DOHH2 (cell line): ENCODE measurements at regions not wholly inside any gene's neighbourhood (a gene's known extent, or its start where the extent isn't known, plus 50 kb on each side); places are given as distances from the start of the nearest gene placed in this dataset.
"Not testable (repeated sequence)": the region's sequence is repeated elsewhere in the genome, so short reads cannot be mapped to it uniquely, and the experiment has no call there.

Experiments
- H3F3A ChIP-seq: fragments of 200-600 bp; sonication (generic), shearing (Covaris generic); 2 replicates; pipeline ENCODE4 v1.6.0; 2016; ENCODE audit warnings: antibody characterized with exemption, mild to moderate bottlenecking; ENCODE audit not compliant: control insufficient read depth, insufficient read depth
- H3K27ac ChIP-seq: fragments of 200-600 bp; sonication (generic); 2 replicates; pipeline ENCODE4 v1.5.1; 2014; ENCODE audit warnings: low read depth, mild to moderate bottlenecking, low read length, moderate library complexity
- H3K27me3 ChIP-seq: fragments of 200-600 bp; sonication (generic); 2 replicates; pipeline ENCODE4 v1.6.1; 2014; ENCODE audit warnings: mild to moderate bottlenecking, low read length, mixed read lengths; ENCODE audit not compliant: control insufficient read depth
- H3K36me3 ChIP-seq: fragments of 200-600 bp; sonication (generic); 2 replicates; pipeline ENCODE4 v1.6.1; 2014; ENCODE audit warnings: mild to moderate bottlenecking, low read length, moderate library complexity, mixed read lengths; ENCODE audit not compliant: control insufficient read depth
- H3K4me1 ChIP-seq: fragments of 200-600 bp; sonication (generic); 2 replicates; pipeline ENCODE4 v1.6.1; 2014; ENCODE audit warnings: mild to moderate bottlenecking, low read length, mixed read lengths; ENCODE audit not compliant: control insufficient read depth
- H3K4me2 ChIP-seq: fragments of 200-600 bp; sonication (generic); 2 replicates; pipeline ENCODE4 v1.6.0; 2014; ENCODE audit warnings: mild to moderate bottlenecking, low read length, moderate library complexity
- H3K4me3 ChIP-seq: fragments of 200-600 bp; sonication (generic); 2 replicates; pipeline ENCODE4 v1.5.1; 2014; ENCODE audit warnings: mild to moderate bottlenecking, low read length, mixed read lengths
- H3K79me2 ChIP-seq: fragments of 200-600 bp; sonication (generic); 2 replicates; pipeline ENCODE4 v1.6.1; 2014; ENCODE audit warnings: mild to moderate bottlenecking, low read length, mixed read lengths; ENCODE audit not compliant: control insufficient read depth
- H3K9me2 ChIP-seq: fragments of 200-600 bp; sonication (generic); replicated peaks from 2 replicates; pipeline ENCODE4 v1.6.1; 2014; ENCODE audit warnings: mild to moderate bottlenecking, low read length, mixed read lengths; ENCODE audit not compliant: control insufficient read depth
- H3K9me3 ChIP-seq: fragments of 200-600 bp; sonication (generic); 2 replicates; pipeline ENCODE4 v1.6.1; 2014; ENCODE audit warnings: antibody characterized with exemption, low read length, mixed read lengths; ENCODE audit not compliant: control insufficient read depth, insufficient read depth
- H4K20me1 ChIP-seq: fragments of 200-600 bp; sonication (generic); 2 replicates; pipeline ENCODE4 v1.6.0; 2014; ENCODE audit warnings: low read depth, mild to moderate bottlenecking, antibody characterized with exemption, low read length, moderate library complexity; ENCODE audit not compliant: control insufficient read depth, insufficient read depth
- CTCF ChIP-seq: fragments of 200-600 bp; sonication (generic); IDR thresholded peaks from one replicate; pipeline ENCODE4 v1.5.1; 2014; ENCODE audit warnings: antibody characterized with exemption, mild to moderate bottlenecking, low read depth, low read length; ENCODE audit not compliant: poor library complexity, severe bottlenecking
- EZH2phosphoT487 ChIP-seq: fragments of 200-600 bp; sonication (generic); IDR thresholded peaks from 2 replicates; pipeline ENCODE4 v1.6.1; 2017; ENCODE audit warnings: borderline replicate concordance, mild to moderate bottlenecking, antibody characterized with exemption, low read length, moderate library complexity, mixed read lengths

GRCh38 chr1:148386617-148387016 is 96.5 kb downstream of the PPIAL4G start:
- no peaks in the 10 kb centered on the region for H3K9me3 ChIP-seq
- 0 out of 2 replicates have a peak, but pooled peaks cover 5% of the 10 kb centered on the region for H3F3A ChIP-seq
- peaks cover 24% of the 10 kb centered on the region for H3K4me1 ChIP-seq
- no peak overlapping the region for H3K4me3 ChIP-seq
- no peaks in the 10 kb centered on the region for H3K9me2 ChIP-seq
- no peak overlapping the region for H3K27ac ChIP-seq
- TF ChIP-seq EZH2phosphoT487: no peak
- TF ChIP-seq CTCF: no peak
- no peaks in the 10 kb centered on the region for H3K79me2 ChIP-seq
- no peaks in the 10 kb centered on the region for H4K20me1 ChIP-seq
- H3K36me3 ChIP-seq: no peaks in the 10 kb centered on the region
- no peaks in the 10 kb centered on the region for H3K27me3 ChIP-seq
- no peak overlapping the region for H3K4me2 ChIP-seq

DNA sequence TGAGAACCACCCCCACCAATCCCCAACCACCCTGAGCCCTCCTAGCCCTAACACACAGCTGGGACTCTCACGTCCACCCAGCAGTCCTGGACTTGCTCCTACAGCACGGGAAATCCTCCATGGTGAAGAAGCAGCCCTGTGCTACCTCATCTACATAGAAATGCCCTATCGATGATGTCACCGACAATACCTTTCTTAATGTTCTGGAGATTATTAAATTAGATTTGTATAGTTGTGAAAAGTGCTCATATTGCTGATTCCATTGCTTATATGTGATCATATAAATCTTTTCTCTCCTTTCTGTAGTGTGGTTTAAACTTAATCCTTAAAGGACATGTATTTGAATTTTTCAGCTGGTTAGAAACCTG is 97.1 kb downstream of the PPIAL4G start:
- H3K9me2 ChIP-seq, H3K27me3 ChIP-seq, H3K79me2 ChIP-seq, H3K36me3 ChIP-seq, H3K4me3 ChIP-seq, H3F3A ChIP-seq, H4K20me1 ChIP-seq, H3K27ac ChIP-seq, H3K9me3 ChIP-seq: not testable (repeated sequence)
- H3K4me1 ChIP-seq: peaks cover 24% of the 10 kb centered on the region
- peak overlapping the region; percentile 21; the same call in 1 of the 2 replicates for H3K4me2 ChIP-seq

GRCh38 chr1:148385371-148386030 is 97.6 kb downstream of the PPIAL4G start:
- TF ChIP-seq EZH2phosphoT487 (no peak), CTCF (no peak)
- Histone ChIP-seq H3K4me3 (no peak overlapping the region), H3K36me3 (no peaks in the 10 kb centered on the region), H3K27ac (no peak overlapping the region), H3K9me3 (no peaks in the 10 kb centered on the region), H3F3A (0 out of 2 replicates have a peak, but pooled peaks cover 5% of the 10 kb centered on the region), H3K27me3 (no peaks in the 10 kb centered on the region), H3K9me2 (no peaks in the 10 kb centered on the region), H4K20me1 (no peaks in the 10 kb centered on the region), H3K4me1 (peaks cover 24% of the 10 kb centered on the region), H3K4me2 (peak overlapping the region; percentile 21), H3K79me2 (no peaks in the 10 kb centered on the region)

DNA sequence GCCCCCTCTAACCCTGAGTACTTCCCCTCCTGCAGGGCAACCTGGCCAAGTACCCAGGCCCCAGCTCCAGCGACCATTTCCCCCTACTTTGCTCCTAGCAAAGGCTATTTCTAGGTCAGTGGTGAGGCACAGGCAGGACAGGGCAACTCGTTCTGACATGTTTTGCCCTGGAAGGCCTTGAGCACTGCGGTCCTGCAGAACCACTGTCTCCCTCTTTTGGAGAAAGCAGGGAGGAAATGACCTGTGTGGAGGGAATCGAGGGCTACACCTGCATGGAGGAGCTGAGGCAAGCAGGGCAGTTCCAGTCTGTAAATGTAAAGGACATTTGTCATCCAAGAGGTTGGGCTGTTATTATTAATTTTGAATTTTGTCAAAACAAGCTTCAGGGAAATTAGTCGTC is 99.1 kb downstream of the PPIAL4G start:
- TF ChIP-seq EZH2phosphoT487 (no peak), CTCF (no peak)
- no peaks in the 10 kb centered on the region for H3K36me3 ChIP-seq
- H3F3A ChIP-seq: 0 out of 2 replicates have a peak, but pooled peaks cover 4% of the 10 kb centered on the region
- H3K27me3 ChIP-seq: no peaks in the 10 kb centered on the region
- no peak overlapping the region for H3K4me2 ChIP-seq
- H3K27ac ChIP-seq: no peak overlapping the region
- H3K9me2 ChIP-seq: no peaks in the 10 kb centered on the region
- H3K9me3 ChIP-seq: no peaks in the 10 kb centered on the region
- H3K79me2 ChIP-seq: no peaks in the 10 kb centered on the region
- peaks cover 22% of the 10 kb centered on the region for H3K4me1 ChIP-seq
- no peak overlapping the region for H3K4me3 ChIP-seq
- H4K20me1 ChIP-seq: no peaks in the 10 kb centered on the region
